IMR-90 (cell line): ENCODE measurements at regions not wholly inside any gene's neighbourhood (a gene's known extent, or its start where the extent isn't known, plus 50 kb on each side); places are given as distances from the start of the nearest gene placed in this dataset.

Source experiments
- ATAC-seq: fragments of 200-7000 bp; cut with Tn5 transposase; 2 replicates; pipeline ENCODE4 v1.9.1; 2020; ENCODE audit warnings: low read depth, mild to moderate bottlenecking, moderate library complexity
- BruUV-seq: library from RNA; stranded (reverse); fragments of 400-500 nt; replicated peaks from 2 replicates; lab custom pipeline; 2021; lab: Mats Ljungman, UMichigan
- CTCF ChIA-PET: fragments of 300-600 bp; formaldehyde crosslinking; extraction: SDS; loops from one replicate; lab custom pipeline; 2021; ENCODE audit warnings: antibody characterized with exemption; lab: Yijun Ruan, JAX
- POLR2A ChIA-PET: fragments of 300-600 bp; sonication (Branson Sonifier 250); formaldehyde crosslinking; loops from one replicate; lab custom pipeline; 2022; ENCODE audit warnings: antibody characterized with exemption; ENCODE audit not compliant: unreplicated experiment; lab: Charles Lee
- DNase-seq: peaks from one replicate; pipeline ENCODE4 v3.0.0; 2013
- H2AFZ ChIP-seq: replicated peaks from 2 replicates; pipeline ENCODE3; 2013; ENCODE audit warnings: low read length, mild to moderate bottlenecking; ENCODE audit not compliant: poor library complexity
- H2AK5ac ChIP-seq: 2 replicates; pipeline ENCODE4 v1.6.1; 2013; ENCODE audit warnings: low read depth, low read length, inconsistent platforms
- H2AK9ac ChIP-seq: replicated peaks from 2 replicates; pipeline ENCODE3; 2013; ENCODE audit warnings: mild to moderate bottlenecking, low read depth, low read length, moderate library complexity; ENCODE audit not compliant: poor library complexity
- H2BK120ac ChIP-seq: 2 replicates; pipeline ENCODE4 v1.6.1; 2013; ENCODE audit warnings: low read depth, low read length, inconsistent platforms
- H2BK15ac ChIP-seq: 3 replicates; pipeline ENCODE4 v1.6.1; 2013; ENCODE audit warnings: low read depth, low read length, inconsistent platforms
- H2BK20ac ChIP-seq: 2 replicates; pipeline ENCODE4 v1.6.1; 2013; ENCODE audit warnings: low read depth, mild to moderate bottlenecking, inconsistent platforms, low read length, moderate library complexity
- H2BK5ac ChIP-seq: 2 replicates; pipeline ENCODE4 v1.6.1; 2013; ENCODE audit warnings: mild to moderate bottlenecking, low read depth, low read length, inconsistent platforms; ENCODE audit not compliant: poor library complexity, severe bottlenecking
- H3K14ac ChIP-seq: replicated peaks from 2 replicates; pipeline ENCODE4 v1.6.1; 2013; ENCODE audit warnings: low read depth, low read length, inconsistent platforms
- H3K18ac ChIP-seq: 2 replicates; pipeline ENCODE4 v1.6.1; 2013; ENCODE audit warnings: low read depth, low read length, control low read depth
- H3K23ac ChIP-seq: 2 replicates; pipeline ENCODE4 v1.6.1; 2013; ENCODE audit warnings: low read depth, low read length, inconsistent platforms
- H3K27ac ChIP-seq: 2 replicates; pipeline ENCODE4 v1.5.1; 2013; ENCODE audit warnings: mild to moderate bottlenecking, control low read depth, low read length; ENCODE audit not compliant: insufficient read depth
- H3K27me3 ChIP-seq: 2 replicates; pipeline ENCODE4 v1.6.1; 2013; ENCODE audit warnings: low read length; ENCODE audit not compliant: control insufficient read depth, insufficient read depth
- H3K36me3 ChIP-seq: 2 replicates; pipeline ENCODE4 v1.6.1; 2013; ENCODE audit warnings: low read length, mixed read lengths; ENCODE audit not compliant: control insufficient read depth, insufficient read depth
- H3K4ac ChIP-seq: 2 replicates; pipeline ENCODE4 v1.6.1; 2013; ENCODE audit warnings: low read depth, low read length, inconsistent platforms
- H3K4me1 ChIP-seq: 2 replicates; pipeline ENCODE4 v1.6.1; 2013; ENCODE audit warnings: low read length, mixed read lengths; ENCODE audit not compliant: control insufficient read depth, insufficient read depth
- H3K4me2 ChIP-seq: 2 replicates; pipeline ENCODE4 v1.6.1; 2013; ENCODE audit warnings: low read depth, mild to moderate bottlenecking, control low read depth, low read length, moderate library complexity
- H3K4me3 ChIP-seq: 2 replicates; pipeline ENCODE4 v1.5.1; 2013; ENCODE audit warnings: low read depth, mild to moderate bottlenecking, control low read depth, low read length, moderate library complexity; ENCODE audit not compliant: insufficient read depth
- H3K56ac ChIP-seq: 2 replicates; pipeline ENCODE4 v1.6.1; 2013; ENCODE audit warnings: low read length, inconsistent platforms; ENCODE audit not compliant: insufficient read depth; ENCODE audit errors: extremely low read depth
- H3K79me1 ChIP-seq, 2 experiments: 2 replicates each; pipeline ENCODE4 v1.6.1; 2013; ENCODE audit warnings: low read length in 2 of 2, inconsistent platforms in 1 of 2, low read depth in 1 of 2
- H3K9ac ChIP-seq: 2 replicates; pipeline ENCODE4 v1.6.1; 2013; ENCODE audit warnings: low read depth, low read length, control low read depth
- H3K9me1 ChIP-seq: 2 replicates; pipeline ENCODE4 v1.6.1; 2013; ENCODE audit warnings: low read length, inconsistent platforms; ENCODE audit not compliant: insufficient read depth
- H3K9me3 ChIP-seq: 2 replicates; pipeline ENCODE4 v1.6.1; 2013; ENCODE audit warnings: low read length; ENCODE audit not compliant: control insufficient read depth, insufficient read depth
- H4K20me1 ChIP-seq: 2 replicates; pipeline ENCODE4 v1.6.1; 2013; ENCODE audit warnings: low read length, inconsistent platforms; ENCODE audit not compliant: insufficient read depth
- H4K5ac ChIP-seq: 2 replicates; pipeline ENCODE4 v1.6.1; 2013; ENCODE audit warnings: mild to moderate bottlenecking, low read depth, low read length, control low read depth
- H4K8ac ChIP-seq, 2 experiments: 2 replicates each; pipeline ENCODE4 v1.6.1; 2013; ENCODE audit warnings: low read depth in 2 of 2, low read length in 2 of 2, control low read depth in 1 of 2, inconsistent platforms in 1 of 2
- H4K91ac ChIP-seq: 2 replicates; pipeline ENCODE4 v1.6.1; 2013; ENCODE audit warnings: low read depth, low read length, inconsistent platforms; ENCODE audit not compliant: insufficient read depth
- BHLHE40 ChIP-seq: fragments of 150-350 bp; IDR thresholded peaks from 2 replicates; pipeline ENCODE4 v1.6.1; 2016; ENCODE audit warnings: mild to moderate bottlenecking, low read depth, low read length
- CEBPB ChIP-seq: IDR thresholded peaks from 2 replicates; pipeline ENCODE4 v1.6.1; 2012; ENCODE audit warnings: low read depth, low read length, improper control_type of control experiment
- CHD1 ChIP-seq: IDR thresholded peaks from 2 replicates; pipeline ENCODE4 v1.6.1; 2012; ENCODE audit warnings: low read depth, low read length, improper control_type of control experiment
- ELK1 ChIP-seq: fragments of 150-350 bp; IDR thresholded peaks from 2 replicates; pipeline ENCODE4 v1.6.1; 2016; ENCODE audit warnings: low read depth, mild to moderate bottlenecking, low read length, moderate library complexity, borderline replicate concordance
- FOS ChIP-seq: fragments of 150-350 bp; IDR thresholded peaks from 2 replicates; pipeline ENCODE4 v1.6.1; 2016; ENCODE audit warnings: low read depth, low read length
- MAFK ChIP-seq: IDR thresholded peaks from 2 replicates; pipeline ENCODE4 v1.6.1; 2012; ENCODE audit warnings: low read depth, low read length, improper control_type of control experiment
- MAZ ChIP-seq: IDR thresholded peaks from 2 replicates; pipeline ENCODE4 v1.6.1; 2012; ENCODE audit warnings: low read depth, mild to moderate bottlenecking, low read length, improper control_type of control experiment, moderate library complexity, borderline replicate concordance
- MXI1 ChIP-seq: IDR thresholded peaks from 2 replicates; pipeline ENCODE4 v1.6.1; 2012; ENCODE audit warnings: low read depth, mild to moderate bottlenecking, low read length, moderate library complexity, borderline replicate concordance
- NFE2L2 ChIP-seq: fragments of 150-350 bp; IDR thresholded peaks from 2 replicates; pipeline ENCODE4 v1.6.1; 2016; ENCODE audit warnings: low read depth, mild to moderate bottlenecking, low read length
- POLR2A ChIP-seq: IDR thresholded peaks from 2 replicates; pipeline ENCODE4 v1.6.1; 2012; ENCODE audit warnings: mild to moderate bottlenecking, low read depth, low read length
- RAD21 ChIP-seq: IDR thresholded peaks from 2 replicates; pipeline ENCODE4 v1.6.1; 2012; ENCODE audit warnings: low read length, improper control_type of control experiment
- RCOR1 ChIP-seq: IDR thresholded peaks from 2 replicates; pipeline ENCODE4 v1.6.1; 2012; ENCODE audit warnings: mild to moderate bottlenecking, low read length, improper control_type of control experiment; ENCODE audit not compliant: insufficient replicate concordance
- RFX5 ChIP-seq: IDR thresholded peaks from 2 replicates; pipeline ENCODE4 v1.8.0; 2012; ENCODE audit warnings: low read depth, mild to moderate bottlenecking, low read length, moderate library complexity
- SMC3 ChIP-seq: fragments of 150-350 bp; IDR thresholded peaks from 2 replicates; pipeline ENCODE4 v1.6.1; 2016; ENCODE audit warnings: low read depth, mild to moderate bottlenecking, antibody characterized with exemption, low read length, moderate library complexity
- USF2 ChIP-seq: fragments of 150-350 bp; IDR thresholded peaks from 2 replicates; pipeline ENCODE4 v1.6.1; 2017; ENCODE audit warnings: mild to moderate bottlenecking, antibody characterized with exemption, low read length, low read depth
- WGBS, 2 experiments: methylation state at CpG; one replicate each; pipeline versions ENCODE4 v1.1.5 to v1.1.7; 2013; ENCODE audit warnings: missing lambda C conversion rate in 2 of 2; ENCODE audit not compliant: insufficient read length in 1 of 2; ENCODE audit errors: extremely low coverage in 2 of 2; 5-methylcytosine and 5-hydroxymethylcytosine counted together
- dilution Hi-C: fragments of 300-500 bp; cut with HindIII; formaldehyde crosslinking; loops from one replicate; pipeline ENCODE4 v1.14.3; 2018; ENCODE audit warnings: low sequenced_read_pairs; ENCODE audit not compliant: unreplicated experiment
- in situ Hi-C: fragments of 300-500 bp; cut with MboI; formaldehyde crosslinking; loops from 3 replicates; pipeline ENCODE4 v1.14.3; 2019; ENCODE audit warnings: low sequenced_read_pairs, inconsistent platforms, mixed read lengths
- intact Hi-C: fragments of 100-400 bp; cut with micrococcal nuclease; formaldehyde crosslinking; loops from 2 replicates; pipeline ENCODE4 v1.10.0; 2022

- H3K9ac ChIP-seq, result no peak overlapping the region
- dilution Hi-C loops, result no loop called here
- ChIA-PET POLR2A (no interaction called here), CTCF (no interaction called here)
- ATAC-seq (no peak), DNase-seq (no peak)
- H3K4me2 ChIP-seq, result no peak overlapping the region
- H4K20me1 ChIP-seq, result 0 out of 2 replicates have a peak, but pooled peaks cover 3% of the 10 kb centered on the region
- no peak overlapping the region for H3K4me3 ChIP-seq
- no peaks in the 10 kb centered on the region for H3K9me1 ChIP-seq
- no peaks in the 10 kb centered on the region for H3K79me1 ChIP-seq
- no peak overlapping the region for H3K56ac ChIP-seq
- H3K23ac ChIP-seq, result no peak overlapping the region
- in situ Hi-C loops, result no loop called here
- no peak overlapping the region for H2AK9ac ChIP-seq
- no peak overlapping the region for H2BK15ac ChIP-seq
- H2AFZ ChIP-seq, result no peak overlapping the region
- no peak overlapping the region for H3K18ac ChIP-seq
- intact Hi-C loops, result no loop called here
- no peak overlapping the region for H2BK5ac ChIP-seq
- BruUV-seq, result no TSS peak
- H2BK120ac ChIP-seq, result no peak overlapping the region
- WGBS, 2 experiments, result 57% methylated on average over 8 of the region's 11 CpGs; no CpG with 5 or more reads in 1 of the 2 experiments
- no peak overlapping the region for H3K14ac ChIP-seq
- no peaks in the 10 kb centered on the region for H3K36me3 ChIP-seq
- peaks cover 57% of the 10 kb centered on the region for H3K27me3 ChIP-seq
- no peak overlapping the region for H3K27ac ChIP-seq
- no peak overlapping the region for H4K91ac ChIP-seq
- no peak overlapping the region for H3K4ac ChIP-seq
- no peak overlapping the region for H4K5ac ChIP-seq
- peaks cover 3% of the 10 kb centered on the region for H3K9me3 ChIP-seq
- no peaks in the 10 kb centered on the region for H3K4me1 ChIP-seq
- H2AK5ac ChIP-seq, result no peak overlapping the region
- no peak overlapping the region for H4K8ac ChIP-seq
- H2BK20ac ChIP-seq, result no peak overlapping the region
- TF ChIP-seq MAZ, result no peak
- TF ChIP-seq NFE2L2, result no peak
- no peak for TF ChIP-seq RAD21
- TF ChIP-seq MXI1, result no peak
- TF ChIP-seq CHD1, result no peak
- TF ChIP-seq RFX5, result no peak
- no peak for TF ChIP-seq CEBPB
- no peak for TF ChIP-seq ELK1
- no peak for TF ChIP-seq FOS
- no peak for TF ChIP-seq SMC3
- TF ChIP-seq USF2, result no peak
- no peak for TF ChIP-seq MAFK
- TF ChIP-seq POLR2A, result no peak
- no peak for TF ChIP-seq BHLHE40
- TF ChIP-seq RCOR1, result no peak
These were observed 82.1 kb upstream of the ZBTB40 start for GRCh38 chr1:22369294-22370189.
